ENCODE measurements at regions not wholly inside any gene's neighbourhood (a gene's known extent, or its start where the extent isn't known, plus 50 kb on each side); places are given as distances from the start of the nearest gene placed in this dataset.
"Not testable (repeated sequence)": the region's sequence is repeated elsewhere in the genome, so short reads cannot be mapped to it uniquely, and the experiment has no call there.

- H3K18ac ChIP-seq (ENCODE audit: extremely low read depth, low read length); H4K8ac ChIP-seq (ENCODE audit: extremely low read depth, insufficient read depth, low read length); H3K23ac ChIP-seq (ENCODE audit: insufficient read length); H4K91ac ChIP-seq (replicated peaks; ENCODE audit: insufficient read length, low read length); H2AFZ ChIP-seq (ENCODE audit: low read length); H3K14ac ChIP-seq (ENCODE audit: insufficient read length); H3K79me1 ChIP-seq (ENCODE audit: low read depth, low read length); H3K36me3 ChIP-seq (ENCODE audit: control insufficient read depth in 2 of 4, insufficient read depth in 4 of 4, low read length in 3 of 4); POLR2A ChIA-PET (ENCODE audit: partially characterized antibody); H2BK20ac ChIP-seq (ENCODE audit: low read length); H4K20me1 ChIP-seq (replicated peaks in 1 of 2; ENCODE audit: control insufficient read depth in 1 of 2, insufficient read depth in 2 of 2, low read length in 2 of 2); FAIRE-seq; H3K9me3 ChIP-seq (ENCODE audit: insufficient read depth in 2 of 2, low read depth in 1 of 2, low read length in 1 of 2); H3K9ac ChIP-seq (replicated peaks in 1 of 4; ENCODE audit: extremely low read depth in 1 of 4, low read depth in 3 of 4, low read length in 3 of 4); H3K4ac ChIP-seq (replicated peaks; ENCODE audit: insufficient read length, low read depth, low read length); H2BK12ac ChIP-seq (ENCODE audit: low read depth, low read length); H3K4me3 ChIP-seq (ENCODE audit: extremely low read depth in 1 of 4, insufficient read depth in 2 of 4, low read depth in 3 of 4, low read length in 4 of 4); H4K5ac ChIP-seq (ENCODE audit: insufficient read length, low read depth, low read length); H3K4me1 ChIP-seq (replicated peaks in 1 of 4; ENCODE audit: control insufficient read depth in 3 of 4, insufficient read depth in 4 of 4, low read length in 3 of 4); H2AK5ac ChIP-seq (ENCODE audit: low read depth, low read length); H2BK15ac ChIP-seq (ENCODE audit: low read length); H3K27ac ChIP-seq (ENCODE audit: low read depth, low read length); H3K56ac ChIP-seq (replicated peaks; ENCODE audit: insufficient read length, low read depth, low read length); H2BK5ac ChIP-seq (ENCODE audit: low read depth, low read length); H3K27me3 ChIP-seq (replicated peaks in 1 of 4; ENCODE audit: control insufficient read depth in 3 of 4, extremely low read depth in 1 of 4, insufficient read depth in 3 of 4, low read length in 3 of 4); DNase-seq (ENCODE audit: low read depth in 1 of 2, low spot score in 2 of 2); H2BK120ac ChIP-seq (replicated peaks; ENCODE audit: low read depth, low read length); H3K23me2 ChIP-seq (ENCODE audit: low read depth, low read length): not testable (repeated sequence)
- CTCF ChIA-PET (ENCODE audit: partially characterized antibody) = interaction anchor here (1.5 kb wide), 1 partner anchor 99 kb away, joined by 3 read pairs; no protein-coding TSS in a partner anchor
- H3K4me2 ChIP-seq (ENCODE audit: insufficient read depth in 1 of 2, low read depth in 2 of 2, low read length in 2 of 2) = peak overlapping the region in 1 of 2 experiments; percentile 23; a peak in 1 of 4 replicates
- WGBS, 2 experiments (ENCODE audit: extremely low coverage in 1 of 2, insufficient coverage in 1 of 2, insufficient read length in 1 of 2, insufficient replicate concordance in 2 of 2, low coverage in 1 of 2, low lambda C conversion rate in 2 of 2, missing lambda C conversion rate in 1 of 2) = 85% methylated on average over 15 of the region's 15 CpGs; no CpG with 5 or more reads in 1 of the 2 experiments
- H3K79me2 ChIP-seq (ENCODE audit: control insufficient read depth in 1 of 2, insufficient read depth in 2 of 2, low read length in 2 of 2) = peaks cover 0 to 13% of the 10 kb centered on the region in 2 experiments; a peak in 2 of 4 replicates
Measured at GRCh38 chr11:71152312-71153004, 99.9 kb downstream of the SHANK2 start.

All from H1 (cell line).